ENCODE measurements at regions not wholly inside any gene's neighbourhood (a gene's known extent, or its start where the extent isn't known, plus 50 kb on each side); places are given as distances from the start of the nearest gene placed in this dataset.

GRCh38 chr6:40973304-40973703 is 65.7 kb downstream of the UNC5CL start:
- no peak for DNase-seq

DNA sequence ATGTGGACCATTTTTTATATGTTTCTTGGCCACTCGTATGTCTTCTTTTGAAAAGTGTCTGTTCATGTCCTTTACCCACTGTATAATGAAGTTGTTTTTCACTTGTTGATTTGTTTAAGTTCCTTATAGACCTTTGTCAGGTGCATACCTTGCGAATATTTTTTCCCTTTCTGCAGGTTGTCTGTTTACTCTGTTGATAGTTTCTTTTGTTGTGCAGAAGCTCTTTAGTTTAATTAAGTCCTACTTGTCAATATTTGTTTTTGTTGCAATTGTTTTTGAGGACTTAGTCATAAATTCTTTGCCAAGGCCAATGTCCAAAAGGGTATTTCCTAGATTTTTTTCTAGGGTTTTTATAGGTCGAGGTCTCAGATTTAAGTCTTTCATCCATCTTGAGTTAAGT is 66.2 kb downstream of the UNC5CL start:
- DNase-seq = no peak

DNA sequence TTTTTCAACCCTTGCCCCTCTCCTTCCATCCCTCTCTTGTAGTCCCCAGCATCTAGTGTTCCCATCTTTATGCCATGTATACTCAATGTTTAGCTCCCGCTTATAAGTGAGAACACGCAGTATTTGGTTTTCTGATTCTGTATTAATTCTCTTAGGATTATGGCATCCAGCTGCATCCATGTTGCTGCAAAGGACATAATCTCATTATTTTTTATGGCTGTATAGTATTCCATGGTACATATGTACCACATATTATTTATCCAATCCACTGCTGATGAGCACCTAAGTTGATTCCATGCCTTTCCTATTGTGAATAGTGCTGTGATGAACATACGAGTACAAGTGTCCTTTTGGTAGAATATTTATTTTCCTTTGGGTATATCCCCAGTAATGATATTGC is 66.8 kb downstream of the UNC5CL start:
- DNase-seq = no peak

GRCh38 chr6:40968620-40969164 is 70.3 kb downstream of the UNC5CL start:
- no peak for DNase-seq

GRCh38 chr6:40966860-40967259 is 72.2 kb downstream of the UNC5CL start:
- no peak for DNase-seq

- no peak for DNase-seq
These were observed 74.0 kb downstream of the UNC5CL start for GRCh38 chr6:40965046-40965445.

DNA sequence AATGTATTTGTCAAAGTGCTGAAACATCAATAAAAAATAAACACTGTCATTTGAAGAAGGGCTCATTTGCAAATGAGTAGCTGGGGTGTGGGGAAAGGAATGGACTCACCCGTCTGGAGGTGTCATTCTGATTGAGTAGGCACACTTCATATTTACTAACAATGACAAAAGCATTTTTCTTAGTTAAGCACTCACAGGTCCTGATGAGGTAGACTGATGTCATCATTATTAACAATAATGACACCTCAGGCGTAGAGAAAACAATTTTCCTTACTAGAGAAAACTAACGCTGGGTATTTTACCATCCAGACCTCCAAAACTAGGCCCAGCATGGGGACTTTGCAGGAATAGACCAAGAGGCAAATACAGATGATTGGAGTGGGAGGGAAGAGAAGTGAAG is 76.0 kb downstream of the UNC5CL start:
- no peak for DNase-seq

DNA sequence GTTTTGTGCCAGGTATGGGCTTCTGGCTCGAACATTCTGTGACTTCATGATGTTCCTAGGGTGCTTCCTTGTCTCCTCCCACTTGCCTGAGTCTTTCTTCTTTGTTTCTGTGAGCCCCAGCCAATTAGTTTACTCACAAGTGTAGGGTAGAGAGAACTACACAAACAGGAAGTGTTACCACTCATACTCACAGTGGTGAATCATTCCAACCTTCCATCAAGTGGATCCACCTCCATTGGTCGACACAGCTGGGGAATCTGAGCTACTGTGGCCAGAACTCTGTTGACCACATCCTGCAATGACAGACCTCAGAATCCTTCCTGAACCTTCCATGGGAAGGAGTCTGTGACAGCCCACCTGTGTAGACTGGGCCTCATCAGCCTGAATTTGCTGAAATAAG is 76.8 kb downstream of the UNC5CL start:
- DNase-seq = no peak

GRCh38 chr6:40961831-40962230 is 77.2 kb downstream of the UNC5CL start:
- no peak for DNase-seq

DNA sequence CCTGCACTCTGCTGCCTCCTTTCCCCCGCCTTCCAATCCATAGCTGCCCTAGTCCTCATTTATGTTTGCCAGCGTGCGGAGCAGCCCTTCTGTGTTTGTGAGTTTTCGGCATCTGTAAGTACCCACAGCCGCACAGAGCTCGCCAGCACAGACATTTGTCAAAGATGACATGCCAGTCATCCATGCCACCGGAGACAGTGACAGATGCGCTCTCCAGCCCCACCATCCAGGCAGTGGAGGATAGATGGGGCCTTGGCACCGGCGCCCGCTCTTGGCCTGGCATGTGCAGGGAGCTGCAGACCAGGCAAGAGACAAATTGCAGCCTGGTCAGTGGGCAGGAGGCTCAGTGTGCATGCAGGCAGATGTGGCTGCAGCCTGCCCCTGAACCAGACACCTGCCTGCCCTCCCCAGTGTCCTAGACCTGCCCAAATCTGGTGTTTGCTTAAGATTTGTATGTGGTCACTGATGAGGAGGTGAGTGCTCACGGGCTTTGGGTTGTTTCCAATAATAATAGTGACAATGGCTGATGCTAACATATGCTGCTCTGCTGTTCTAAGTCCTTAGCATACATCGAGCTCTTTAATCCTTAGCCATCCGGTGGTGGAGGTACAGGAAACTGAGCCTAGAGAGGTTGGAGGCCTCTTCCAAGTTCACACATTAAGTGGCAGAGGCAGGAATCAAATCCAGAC is 78.1 kb downstream of the UNC5CL start:
- DNase-seq = no peak

GRCh38 chr6:40959781-40960327 is 79.2 kb downstream of the UNC5CL start:
- DNase-seq = no peak

- no peak for DNase-seq
These were observed 80.3 kb downstream of the UNC5CL start for GRCh38 chr6:40958738-40959137.

- DNase-seq = no peak
These were observed 81.2 kb downstream of the UNC5CL start for GRCh38 chr6:40957616-40958492.

DNA sequence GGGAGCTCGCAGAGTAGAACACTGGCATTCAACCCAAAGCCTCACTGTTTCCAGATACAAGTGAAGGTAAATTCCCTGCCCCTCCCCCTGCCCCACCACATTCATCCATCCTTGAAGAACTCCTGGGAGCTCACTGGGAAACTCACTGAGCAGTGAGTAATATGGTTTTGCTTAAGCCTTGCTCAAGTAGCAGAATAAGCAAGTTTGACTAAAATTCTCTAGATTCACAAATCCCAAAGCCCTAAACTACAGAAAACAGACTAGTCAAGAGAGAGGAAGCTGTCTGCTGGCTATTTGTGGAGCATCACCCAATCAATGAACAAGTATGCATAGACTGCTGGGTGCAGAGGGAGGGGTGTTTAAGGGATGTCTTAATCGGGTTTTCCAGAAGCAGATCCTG is 82.1 kb downstream of the UNC5CL start:
- DNase-seq = no peak

- no peak for DNase-seq
These were observed 83.9 kb downstream of the UNC5CL start for GRCh38 chr6:40955178-40955545.

DNA sequence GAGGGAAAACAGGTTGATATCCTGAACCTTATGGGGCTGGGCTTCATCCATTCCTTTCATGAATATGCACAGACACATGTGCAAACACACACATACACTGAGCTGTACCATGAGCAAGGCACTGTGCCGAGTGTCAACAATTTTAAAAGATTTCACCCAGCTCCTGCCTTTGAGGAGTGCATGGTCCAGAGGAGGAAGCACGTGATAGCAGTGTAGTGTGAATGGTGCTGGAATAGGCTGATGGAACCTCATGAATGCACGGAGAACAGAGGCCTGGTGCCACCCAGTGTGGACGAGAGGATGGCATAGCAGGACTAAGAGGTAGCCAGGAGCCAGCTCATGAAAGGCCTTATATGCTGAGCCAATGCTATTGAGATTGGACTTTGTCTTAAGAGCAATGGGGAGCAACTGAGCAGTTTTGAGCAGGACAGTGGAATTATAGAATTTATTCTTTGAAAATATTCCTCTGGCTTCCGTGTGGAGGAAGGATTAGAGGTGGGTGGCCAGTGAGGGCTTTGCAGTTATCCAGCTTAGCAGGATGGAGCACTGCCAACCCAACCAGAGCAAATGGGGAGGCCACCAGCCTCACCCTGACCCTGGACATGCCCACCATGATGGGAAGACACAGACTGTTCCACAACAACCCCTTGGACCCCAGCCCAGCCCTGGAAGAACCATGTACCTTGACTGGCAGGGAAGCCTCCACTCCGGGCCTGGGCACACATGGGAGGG is 84.4 kb downstream of the UNC5CL start:
- DNase-seq = no peak

DNA sequence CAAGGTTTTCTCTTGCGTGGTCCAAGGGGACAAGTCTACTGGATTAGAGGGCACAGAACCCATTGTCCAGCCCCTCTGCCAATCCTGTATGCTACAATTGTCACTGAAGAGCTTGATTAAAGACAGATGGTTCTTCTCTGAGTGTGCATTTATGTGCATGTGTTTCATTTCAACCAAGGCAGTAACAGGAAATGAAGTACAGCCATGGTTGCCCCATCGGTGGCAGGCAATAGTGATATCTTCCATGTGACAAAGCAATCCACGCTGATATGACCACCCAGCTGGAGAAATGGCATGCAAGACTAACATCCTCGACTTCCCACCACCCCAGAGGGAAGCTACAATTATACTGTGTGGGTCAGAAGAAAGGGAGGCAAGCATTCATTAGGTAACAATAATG is 85.5 kb downstream of the UNC5CL start:
- DNase-seq = no peak

- DNase-seq = no peak
These were observed 87.9 kb downstream of the UNC5CL start for GRCh38 chr6:40950986-40951698.

DNA sequence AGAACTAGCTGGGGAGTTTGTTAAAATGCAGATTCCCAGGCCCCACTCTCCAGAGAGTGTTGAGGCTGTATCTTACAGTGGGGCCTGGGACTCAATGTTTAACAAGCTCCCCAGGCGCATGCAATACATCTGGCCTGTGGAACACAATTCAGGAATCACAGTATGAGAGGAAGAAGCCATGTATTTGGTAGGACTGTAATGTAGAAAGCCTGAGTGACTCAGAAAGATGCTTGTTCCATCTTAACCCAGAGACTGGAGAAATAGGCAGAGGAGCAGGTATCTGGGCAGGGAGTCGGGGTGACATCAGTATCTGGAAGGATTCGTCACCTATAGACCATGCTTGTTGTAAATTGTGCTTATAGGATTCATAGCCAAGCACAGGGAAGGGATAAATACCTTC is 90.5 kb downstream of the UNC5CL start:
- DNase-seq = no peak

- no peak for DNase-seq
These were observed 91.0 kb downstream of the UNC5CL start for GRCh38 chr6:40947876-40948526.

DNA sequence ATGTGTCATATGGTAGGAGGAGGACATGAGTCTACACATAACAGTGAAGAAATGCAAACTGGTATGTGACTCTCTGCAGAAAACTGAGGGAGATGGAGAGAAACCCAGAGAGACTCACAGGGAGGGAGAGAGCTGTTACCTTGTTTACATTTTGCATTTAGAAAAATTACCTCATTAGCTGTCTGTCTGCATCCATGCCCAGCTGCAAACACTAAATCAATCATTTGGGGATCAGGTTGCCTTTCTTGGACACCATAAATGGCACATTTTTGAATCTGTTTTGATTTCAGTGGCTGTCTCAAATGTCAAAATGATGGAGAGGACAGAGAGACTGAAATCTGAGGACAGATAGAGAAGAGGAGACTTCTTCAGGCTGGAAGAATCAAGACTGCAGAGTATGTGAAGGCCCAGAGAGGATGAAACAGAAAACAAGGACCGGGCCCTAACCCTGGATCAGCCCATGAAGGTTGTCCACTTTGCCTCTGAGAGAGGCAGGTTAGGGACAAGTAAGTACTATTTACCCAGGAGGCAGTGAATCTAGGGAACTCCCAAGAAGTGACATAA is 92.2 kb downstream of the UNC5CL start:
- DNase-seq = no peak

GRCh38 chr6:40937491-40937890 is 101.5 kb downstream of the UNC5CL start:
- no peak for DNase-seq
